PC-3 (cell line): ENCODE measurements at regions not wholly inside any gene's neighbourhood (a gene's known extent, or its start where the extent isn't known, plus 50 kb on each side); places are given as distances from the start of the nearest gene placed in this dataset.

ENCODE experiments used
- ATAC-seq: fragments of 200-7000 bp; cut with Tn5 transposase; 2 replicates; pipeline ENCODE4 v1.9.1; 2020; ENCODE audit warnings: mild to moderate bottlenecking, moderate library complexity
- BruUV-seq: library from RNA; stranded (reverse); fragments of 400-500 nt; replicated peaks from 2 replicates; lab custom pipeline; 2021; lab: Mats Ljungman, UMichigan
- CTCF ChIA-PET: fragments of 300-600 bp; sonication (Branson Sonifier 250); formaldehyde crosslinking; loops from one replicate; lab custom pipeline; 2022; ENCODE audit warnings: antibody characterized with exemption; lab: Charles Lee
- POLR2A ChIA-PET: fragments of 300-600 bp; sonication (Branson Sonifier 250); formaldehyde crosslinking; loops from one replicate; lab custom pipeline; 2022; ENCODE audit warnings: antibody characterized with exemption; ENCODE audit not compliant: unreplicated experiment; lab: Charles Lee
- DNase-seq: peaks from one replicate; pipeline ENCODE4 v3.0.0-alpha.2; 2015
- H2AFZ ChIP-seq: fragments of 300-600 bp; sonication (generic); 2 replicates; pipeline ENCODE4 v1.6.0; 2016; ENCODE audit warnings: antibody characterized with exemption, low read length
- H3F3A ChIP-seq: fragments of 300-600 bp; sonication (generic); one replicate; pipeline ENCODE4 v1.6.0; 2017; ENCODE audit warnings: antibody characterized with exemption, low read length, control low read depth, mild to moderate bottlenecking; ENCODE audit not compliant: unreplicated experiment
- H3K27ac ChIP-seq: fragments of 300-600 bp; sonication (generic); 2 replicates; pipeline ENCODE4 v1.5.1; 2016; ENCODE audit warnings: mild to moderate bottlenecking, low read length
- H3K27me3 ChIP-seq: fragments of 300-600 bp; sonication (generic); 2 replicates; pipeline ENCODE4 v1.6.1; 2016; ENCODE audit warnings: low read length, mixed read lengths
- H3K36me3 ChIP-seq: fragments of 300-600 bp; sonication (generic); 2 replicates; pipeline ENCODE4 v1.6.1; 2016; ENCODE audit warnings: low read depth, mixed run types, low read length, mixed read lengths
- H3K4me1 ChIP-seq: fragments of 300-600 bp; sonication (generic); 2 replicates; pipeline ENCODE4 v1.5.1; 2016; ENCODE audit warnings: low read length; ENCODE audit not compliant: insufficient read depth
- H3K4me2 ChIP-seq: fragments of 300-600 bp; sonication (generic); 2 replicates; pipeline ENCODE4 v1.6.0; 2016; ENCODE audit warnings: low read length
- H3K4me3 ChIP-seq: fragments of 300-600 bp; sonication (generic); 2 replicates; pipeline ENCODE4 v1.5.1; 2016; ENCODE audit warnings: mild to moderate bottlenecking, low read length, mixed read lengths
- H3K79me2 ChIP-seq: fragments of 300-600 bp; sonication (generic); 2 replicates; pipeline ENCODE4 v1.6.1; 2017; ENCODE audit warnings: low read length, mixed read lengths
- H3K9ac ChIP-seq: fragments of 300-600 bp; sonication (generic); 2 replicates; pipeline ENCODE4 v1.6.0; 2016; ENCODE audit warnings: mild to moderate bottlenecking, low read length
- H3K9me2 ChIP-seq: fragments of 300-600 bp; sonication (generic); replicated peaks from 2 replicates; pipeline ENCODE4 v1.6.1; 2016; ENCODE audit warnings: mixed run types, low read length, mixed read lengths
- H3K9me3 ChIP-seq: fragments of 300-600 bp; sonication (generic); 2 replicates; pipeline ENCODE4 v1.6.1; 2016; ENCODE audit warnings: low read length, mixed read lengths
- H4K20me1 ChIP-seq: fragments of 300-600 bp; sonication (generic); 2 replicates; pipeline ENCODE4 v1.6.1; 2016; ENCODE audit warnings: low read length, mixed read lengths
- EZH2 ChIP-seq: fragments of 300-600 bp; sonication (generic); IDR thresholded peaks from one replicate; pipeline ENCODE4 v1.6.1; 2017; ENCODE audit warnings: antibody characterized with exemption, mild to moderate bottlenecking, low read length; ENCODE audit not compliant: unreplicated experiment
- EZH2phosphoT487 ChIP-seq: fragments of 300-600 bp; sonication (generic); IDR thresholded peaks from 2 replicates; pipeline ENCODE4 v1.6.1; 2018; ENCODE audit warnings: mild to moderate bottlenecking, antibody characterized with exemption, low read length, borderline replicate concordance
- intact Hi-C: fragments of 100-400 bp; cut with micrococcal nuclease; formaldehyde crosslinking; loops from 2 replicates; pipeline ENCODE4 v1.9.0; 2023
- TF ChIP-seq, protein P1 (sequence below): fragments of 300-600 bp; sonication (generic); conservative IDR thresholded peaks from 2 replicates; pipeline ENCODE4 v1.5.1; 2017; ENCODE audit warnings: antibody characterized with exemption, low read depth, mild to moderate bottlenecking, low read length

DNA sequence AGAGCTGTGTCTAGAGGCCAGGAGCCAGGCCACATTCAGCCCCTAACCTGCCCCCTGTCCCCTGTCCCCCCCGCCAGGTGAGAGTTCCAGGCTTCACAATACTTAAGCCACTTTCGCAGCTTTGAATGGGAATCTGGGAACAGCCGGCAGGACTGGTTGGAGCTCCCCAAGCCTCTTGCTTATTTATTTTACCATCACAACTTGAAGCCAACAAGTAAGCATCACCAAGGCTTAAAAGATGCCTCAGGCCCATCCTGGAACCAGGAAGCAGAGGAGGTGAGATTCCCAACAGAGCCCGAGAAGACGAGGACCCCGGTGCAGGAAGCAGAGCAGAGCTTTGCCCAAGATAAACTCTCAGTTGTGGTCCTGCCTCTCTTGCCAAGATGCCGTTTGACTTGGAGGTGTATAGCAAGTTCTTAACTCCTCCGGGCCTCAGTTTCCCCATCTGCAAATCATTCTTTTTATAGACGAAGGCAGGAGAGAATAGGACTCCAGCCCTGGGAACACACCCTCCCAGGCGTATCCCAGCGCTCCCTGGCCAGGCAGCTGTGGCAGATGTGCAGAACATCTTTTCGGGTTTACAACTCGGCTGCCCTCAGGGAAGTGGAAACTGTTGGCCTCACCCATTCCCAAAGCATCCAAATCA, 66.8 kb upstream of the SLC25A33 start:
- ChIA-PET POLR2A (no interaction called here), CTCF (no interaction called here)
- H3K27ac ChIP-seq, result no peak overlapping the region

DNA sequence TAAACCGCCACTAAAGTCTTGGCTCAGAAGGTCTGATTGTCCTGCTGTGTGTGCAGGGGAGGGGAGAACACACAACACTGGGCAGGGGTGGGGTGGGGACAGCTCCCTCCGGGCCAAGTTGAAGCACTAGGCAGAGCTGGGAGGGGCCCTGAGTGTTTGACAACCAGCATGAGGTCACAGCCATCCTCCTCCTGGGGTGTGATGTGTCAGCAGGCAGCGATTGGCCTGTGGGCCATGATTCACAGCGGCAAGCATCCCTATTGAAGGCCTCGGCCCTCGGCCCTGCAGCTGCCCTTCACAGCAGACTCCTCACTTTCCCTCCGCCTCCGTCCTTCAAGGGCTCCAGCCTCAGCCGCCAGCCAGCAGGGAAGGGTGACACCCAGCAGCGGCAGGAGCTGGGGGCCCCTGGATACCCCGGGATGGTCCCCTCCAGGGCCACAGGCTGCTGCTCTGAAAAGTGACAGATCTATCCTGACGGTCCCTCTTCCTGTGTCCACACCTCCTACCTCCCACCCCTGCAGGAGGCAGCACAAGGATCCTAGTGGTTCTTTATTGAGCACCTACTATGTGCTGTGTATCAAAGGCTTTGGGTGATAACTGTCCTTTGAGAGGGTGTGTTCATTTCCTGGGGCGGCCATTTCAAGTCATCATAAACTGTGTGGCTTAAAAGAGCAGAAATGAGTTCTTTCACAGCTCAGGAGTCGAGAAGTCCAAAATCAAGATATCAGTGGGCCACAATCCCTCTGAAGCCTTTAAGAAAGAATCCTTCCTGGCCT, 66.0 kb upstream of the SLC25A33 start:
- CTCF ChIA-PET, result interaction anchor here (0.6 kb wide), 1 partner anchor 115 kb away, joined by 3 read pairs; no protein-coding TSS in a partner anchor
- BruUV-seq, result no TSS peak
- H2AFZ ChIP-seq, result peak overlapping the region; percentile 54

More for the DNA sequence above, 66.8 kb upstream of the SLC25A33 start:
- peak overlapping the region; percentile 70 for H3K4me2 ChIP-seq
- H3K9me2 ChIP-seq, result no peaks in the 10 kb centered on the region
- no peaks in the 10 kb centered on the region for H3K27me3 ChIP-seq
- ATAC-seq (no peak), DNase-seq (no peak)
- no peak overlapping the region for H2AFZ ChIP-seq
- intact Hi-C loops, result loop anchor here (5.0 to 10.0 kb wide), 2 partner anchors 180 to 348 kb away; partner anchors contain the start of genes GPR157 and SPSB1
- no peaks in the 10 kb centered on the region for H3K36me3 ChIP-seq
- H3K9me3 ChIP-seq, result no peaks in the 10 kb centered on the region
- TF ChIP-seq EZH2 (no peak), EZH2phosphoT487 (no peak)
- TF ChIP-seq, protein P1, sequence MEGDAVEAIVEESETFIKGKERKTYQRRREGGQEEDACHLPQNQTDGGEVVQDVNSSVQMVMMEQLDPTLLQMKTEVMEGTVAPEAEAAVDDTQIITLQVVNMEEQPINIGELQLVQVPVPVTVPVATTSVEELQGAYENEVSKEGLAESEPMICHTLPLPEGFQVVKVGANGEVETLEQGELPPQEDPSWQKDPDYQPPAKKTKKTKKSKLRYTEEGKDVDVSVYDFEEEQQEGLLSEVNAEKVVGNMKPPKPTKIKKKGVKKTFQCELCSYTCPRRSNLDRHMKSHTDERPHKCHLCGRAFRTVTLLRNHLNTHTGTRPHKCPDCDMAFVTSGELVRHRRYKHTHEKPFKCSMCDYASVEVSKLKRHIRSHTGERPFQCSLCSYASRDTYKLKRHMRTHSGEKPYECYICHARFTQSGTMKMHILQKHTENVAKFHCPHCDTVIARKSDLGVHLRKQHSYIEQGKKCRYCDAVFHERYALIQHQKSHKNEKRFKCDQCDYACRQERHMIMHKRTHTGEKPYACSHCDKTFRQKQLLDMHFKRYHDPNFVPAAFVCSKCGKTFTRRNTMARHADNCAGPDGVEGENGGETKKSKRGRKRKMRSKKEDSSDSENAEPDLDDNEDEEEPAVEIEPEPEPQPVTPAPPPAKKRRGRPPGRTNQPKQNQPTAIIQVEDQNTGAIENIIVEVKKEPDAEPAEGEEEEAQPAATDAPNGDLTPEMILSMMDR, result no peak
- no TSS peak for BruUV-seq
- H3K9ac ChIP-seq, result no peak overlapping the region
- H3F3A ChIP-seq, result no peaks in the 10 kb centered on the region
- no peaks in the 10 kb centered on the region for H3K79me2 ChIP-seq
- no peak overlapping the region for H3K4me3 ChIP-seq
- H3K4me1 ChIP-seq, result peaks cover 24% of the 10 kb centered on the region
- H4K20me1 ChIP-seq, result no peaks in the 10 kb centered on the region

More for the DNA sequence above, 66.0 kb upstream of the SLC25A33 start:
- intact Hi-C loops, result loop anchor here (5.0 to 10.0 kb wide), 2 partner anchors 181 to 348 kb away; partner anchors contain the start of genes GPR157 and SPSB1
- DNase-seq (peak; percentile 90), ATAC-seq (peak; percentile 94)
- Histone ChIP-seq H3K4me2 (peak overlapping the region; percentile 70), H3K4me1 (peaks cover 25% of the 10 kb centered on the region), H3K27me3 (no peaks in the 10 kb centered on the region), H3K9ac (no peak overlapping the region), H3K27ac (no peak overlapping the region), H3K79me2 (no peaks in the 10 kb centered on the region), H3K9me3 (no peaks in the 10 kb centered on the region), H3K9me2 (no peaks in the 10 kb centered on the region), H4K20me1 (no peaks in the 10 kb centered on the region), H3F3A (no peaks in the 10 kb centered on the region), H3K4me3 (no peak overlapping the region), H3K36me3 (no peaks in the 10 kb centered on the region)
- POLR2A ChIA-PET, result no interaction called here
- TF ChIP-seq EZH2phosphoT487, result no peak
- no peak for TF ChIP-seq EZH2
- TF ChIP-seq, protein P1, result no peak
